ENCODE measurements at regions not wholly inside any gene's neighbourhood (a gene's known extent, or its start where the extent isn't known, plus 50 kb on each side); places are given as distances from the start of the nearest gene placed in this dataset.
A peak's percentile ranks its signal among the peaks of the same experiment; 100 is the strongest.

- Histone ChIP-seq H2BK20ac (ENCODE audit: low read length) (no peak overlapping the region), H4K91ac (replicated peaks; ENCODE audit: insufficient read length, low read length) (no peak overlapping the region), H3K9ac (replicated peaks in 1 of 4; ENCODE audit: extremely low read depth in 1 of 4, low read depth in 3 of 4, low read length in 3 of 4) (no peak overlapping the region), H2AK5ac (ENCODE audit: low read depth, low read length) (no peak overlapping the region), H3K4ac (replicated peaks; ENCODE audit: insufficient read length, low read depth, low read length) (no peak overlapping the region), H3K23me2 (ENCODE audit: low read depth, low read length) (no peaks in the 10 kb centered on the region), H2BK120ac (replicated peaks; ENCODE audit: low read depth, low read length) (no peak overlapping the region), H3K4me2 (ENCODE audit: insufficient read depth in 1 of 2, low read depth in 2 of 2, low read length in 2 of 2) (no peak overlapping the region), H3K23ac (ENCODE audit: insufficient read length) (no peak overlapping the region), H4K8ac (ENCODE audit: extremely low read depth, insufficient read depth, low read length) (no peak overlapping the region), H3K36me3 (ENCODE audit: control insufficient read depth in 2 of 4, insufficient read depth in 4 of 4, low read length in 3 of 4) (peaks cover 0 to 3% (median 0%) of the 10 kb centered on the region in 4 experiments; a peak in 1 of 8 replicates), H3K56ac (replicated peaks; ENCODE audit: insufficient read length, low read depth, low read length) (no peak overlapping the region), H3K9me3 (ENCODE audit: insufficient read depth in 2 of 2, low read depth in 1 of 2, low read length in 1 of 2) (0 out of 4 replicates have a peak, but pooled peaks cover 0 to 3% of the 10 kb centered on the region in 2 experiments), H2AFZ (ENCODE audit: low read length) (no peak overlapping the region), H2BK15ac (ENCODE audit: low read length) (no peak overlapping the region), H4K5ac (ENCODE audit: insufficient read length, low read depth, low read length) (no peak overlapping the region), H2BK12ac (ENCODE audit: low read depth, low read length) (no peak overlapping the region), H2BK5ac (ENCODE audit: low read depth, low read length) (no peak overlapping the region), H4K20me1 (replicated peaks in 1 of 2; ENCODE audit: control insufficient read depth in 1 of 2, insufficient read depth in 2 of 2, low read length in 2 of 2) (no peaks in the 10 kb centered on the region), H3K14ac (ENCODE audit: insufficient read length) (no peak overlapping the region), H3K27me3 (replicated peaks in 1 of 4; ENCODE audit: control insufficient read depth in 3 of 4, extremely low read depth in 1 of 4, insufficient read depth in 3 of 4, low read length in 3 of 4) (no peaks in the 10 kb centered on the region; a peak in 2 of 7 replicates), H3K4me3 (ENCODE audit: extremely low read depth in 1 of 4, insufficient read depth in 2 of 4, low read depth in 3 of 4, low read length in 4 of 4) (no peak overlapping the region), H3K4me1 (replicated peaks in 1 of 4; ENCODE audit: control insufficient read depth in 3 of 4, insufficient read depth in 4 of 4, low read length in 3 of 4) (peaks cover 0 to 6% (median 2%) of the 10 kb centered on the region in 4 experiments; a peak in 2 of 7 replicates), H3K18ac (ENCODE audit: extremely low read depth, low read length) (no peak overlapping the region), H3K79me2 (ENCODE audit: control insufficient read depth in 1 of 2, insufficient read depth in 2 of 2, low read length in 2 of 2) (no peaks in the 10 kb centered on the region), H3K79me1 (ENCODE audit: low read depth, low read length) (no peaks in the 10 kb centered on the region), H3K27ac (ENCODE audit: low read depth, low read length) (no peak overlapping the region)
- no peak for FAIRE-seq
- 0 out of 2 replicates have a peak, but pooled peaks have one; percentile 10 for TF ChIP-seq MAX (IDR thresholded peaks at IDR 0.05)
- 0 out of 2 replicates have a peak, but pooled peaks have one; percentile 69 for TF ChIP-seq FOSL1 (IDR thresholded peaks at IDR 0.05; ENCODE audit: insufficient read depth, low read depth, low read length)
- TF ChIP-seq CEBPB (IDR thresholded peaks at IDR 0.05; ENCODE audit: low read depth, low read length), result no peak
- peak in 1 of 2 experiments; percentile 83; a peak in 2 of 4 replicates for TF ChIP-seq HDAC2 (IDR thresholded peaks at IDR 0.05; ENCODE audit: borderline replicate concordance in 1 of 2, low read depth in 2 of 2, low read length in 2 of 2)
- TF ChIP-seq KDM4A (IDR thresholded peaks at IDR 0.05; ENCODE audit: low read depth, low read length, severe bottlenecking), result no peak
- TF ChIP-seq KDM1A (IDR thresholded peaks at IDR 0.05; ENCODE audit: borderline replicate concordance, low read length), result peak; percentile 86; the same call in 1 of the 2 replicates
- TF ChIP-seq CREB1 (IDR thresholded peaks at IDR 0.05), result no peak
- no peak for TF ChIP-seq NRF1 (IDR thresholded peaks at IDR 0.05; ENCODE audit: low read depth, low read length)
- POLR2A ChIA-PET (ENCODE audit: partially characterized antibody), result no interaction called here
- peak in 1 of 2 experiments; percentile 46 for DNase-seq (ENCODE audit: low read depth in 1 of 2, low spot score in 2 of 2)
- CTCF ChIA-PET (ENCODE audit: partially characterized antibody), result no interaction called here
- WGBS, 2 experiments (ENCODE audit: extremely low coverage in 1 of 2, insufficient coverage in 1 of 2, insufficient read length in 1 of 2, insufficient replicate concordance in 2 of 2, low coverage in 1 of 2, low lambda C conversion rate in 2 of 2, missing lambda C conversion rate in 1 of 2), result 65% methylated on average over 9 of the region's 9 CpGs; no CpG with 5 or more reads in 1 of the 2 experiments
Measured at GRCh38 chr10:123550675-123551096, 115.5 kb upstream of the GPR26 start.

Measured in H1 (cell line).